OCI-LY1 (cell line): ENCODE measurements at regions not wholly inside any gene's neighbourhood (a gene's known extent, or its start where the extent isn't known, plus 50 kb on each side); places are given as distances from the start of the nearest gene placed in this dataset.
"Not testable (repeated sequence)": the region's sequence is repeated elsewhere in the genome, so short reads cannot be mapped to it uniquely, and the experiment has no call there.

Experiments used
- H2AFZ ChIP-seq: fragments of 200-600 bp; sonication (generic), shearing (Covaris generic); 2 replicates; pipeline ENCODE4 v1.6.0; 2014; ENCODE audit warnings: antibody characterized with exemption, mild to moderate bottlenecking, low read length
- H3F3A ChIP-seq: fragments of 200-600 bp; sonication (generic), shearing (Covaris generic); 2 replicates; pipeline ENCODE4 v1.6.0; 2014; ENCODE audit warnings: mild to moderate bottlenecking, antibody characterized with exemption, low read length, moderate library complexity; ENCODE audit not compliant: insufficient read depth
- H3K27ac ChIP-seq: fragments of 200-600 bp; sonication (generic); 2 replicates; pipeline ENCODE4 v1.5.1; 2014; ENCODE audit warnings: low read length, mixed run types, mild to moderate bottlenecking, low read depth; ENCODE audit not compliant: poor library complexity, severe bottlenecking
- H3K27me3 ChIP-seq: fragments of 200-600 bp; sonication (generic); 2 replicates; pipeline ENCODE4 v1.6.0; 2014; ENCODE audit warnings: antibody characterized with exemption, mild to moderate bottlenecking, low read length, moderate library complexity; ENCODE audit not compliant: insufficient read depth
- H3K36me3 ChIP-seq: fragments of 200-600 bp; sonication (generic); 2 replicates; pipeline ENCODE4 v1.6.1; 2014; ENCODE audit warnings: mild to moderate bottlenecking, antibody characterized with exemption, low read length, moderate library complexity, mixed read lengths; ENCODE audit not compliant: insufficient read depth
- H3K4me1 ChIP-seq: fragments of 200-600 bp; sonication (generic); 2 replicates; pipeline ENCODE4 v1.5.1; 2014; ENCODE audit warnings: mild to moderate bottlenecking, low read length, moderate library complexity; ENCODE audit not compliant: insufficient read depth, severe bottlenecking
- H3K4me2 ChIP-seq: fragments of 200-600 bp; sonication (generic), shearing (Covaris generic); 2 replicates; pipeline ENCODE4 v1.6.1; 2014; ENCODE audit warnings: low read length
- H3K4me3 ChIP-seq: fragments of 200-600 bp; sonication (generic); 2 replicates; pipeline ENCODE4 v1.5.1; 2014; ENCODE audit warnings: low read length, low read depth, mild to moderate bottlenecking, mixed read lengths; ENCODE audit not compliant: poor library complexity, severe bottlenecking
- H3K79me2 ChIP-seq: fragments of 200-600 bp; shearing (Covaris generic); 2 replicates; pipeline ENCODE4 v1.6.1; 2016; ENCODE audit warnings: mixed run types, low read length, mixed read lengths; ENCODE audit not compliant: insufficient read depth
- H3K9ac ChIP-seq: fragments of 200-600 bp; sonication (generic), shearing (Covaris generic); 2 replicates; pipeline ENCODE4 v1.6.1; 2014; ENCODE audit warnings: mild to moderate bottlenecking, low read length, mixed read lengths
- H3K9me2 ChIP-seq: fragments of 200-600 bp; sonication (generic), shearing (Covaris generic); 2 replicates; pipeline ENCODE4 v1.6.1; 2014; ENCODE audit warnings: low read depth, mild to moderate bottlenecking, low read length, mixed read lengths
- H3K9me3 ChIP-seq: fragments of 200-600 bp; shearing (Covaris generic); 2 replicates; pipeline ENCODE4 v1.6.1; 2014; ENCODE audit warnings: low read length, mixed read lengths
- H4K20me1 ChIP-seq: fragments of 200-600 bp; sonication (generic), shearing (Covaris generic); 2 replicates; pipeline ENCODE4 v1.6.0; 2016; ENCODE audit warnings: mild to moderate bottlenecking, low read length; ENCODE audit not compliant: insufficient read depth
- EZH2 ChIP-seq: fragments of 200-600 bp; sonication (generic), shearing (Covaris generic); IDR thresholded peaks from 2 replicates; pipeline ENCODE4 v1.8.0; 2017; ENCODE audit warnings: borderline replicate concordance, mixed run types, mild to moderate bottlenecking, antibody characterized with exemption, low read length, moderate library complexity, mixed read lengths
- TF ChIP-seq, protein P1 (sequence below): fragments of 200-600 bp; sonication (generic), shearing (Covaris generic); IDR thresholded peaks from 2 replicates; pipeline ENCODE4 v1.5.1; 2017; ENCODE audit warnings: mild to moderate bottlenecking, antibody characterized with exemption, low read length, moderate library complexity, mixed read lengths

DNA sequence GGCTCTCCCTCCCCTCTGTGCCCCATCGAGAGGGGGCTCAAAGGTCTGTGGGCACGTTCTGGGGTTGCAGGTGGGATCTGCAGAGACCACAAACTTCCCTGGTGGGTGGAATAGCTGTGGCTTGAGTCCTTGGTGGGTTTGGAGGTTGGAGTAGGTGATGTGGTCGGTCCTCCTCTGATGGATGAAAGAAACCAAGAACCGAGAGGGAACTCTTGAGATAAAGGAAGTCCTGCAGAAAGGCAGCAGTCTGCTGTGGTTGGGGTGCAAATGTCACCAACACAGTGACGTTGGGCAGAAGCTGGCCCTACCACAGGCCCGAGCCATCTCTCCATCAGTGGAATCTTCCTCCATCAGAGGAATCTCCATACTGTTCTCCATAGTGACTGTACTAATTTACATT, 171.8 kb downstream of the FCRL5 start:
- Histone ChIP-seq H3F3A (no peaks in the 10 kb centered on the region), H3K4me1 (peaks cover 5% of the 10 kb centered on the region), H3K79me2 (no peaks in the 10 kb centered on the region), H3K9me2 (no peaks in the 10 kb centered on the region), H3K4me3 (no peak overlapping the region), H3K9ac (no peak overlapping the region), H3K27me3 (no peaks in the 10 kb centered on the region), H3K4me2 (no peak overlapping the region), H3K27ac (no peak overlapping the region), H3K36me3 (no peaks in the 10 kb centered on the region), H2AFZ (no peak overlapping the region), H3K9me3 (no peaks in the 10 kb centered on the region), H4K20me1 (no peaks in the 10 kb centered on the region)
- no peak for TF ChIP-seq EZH2
- TF ChIP-seq, protein P1, sequence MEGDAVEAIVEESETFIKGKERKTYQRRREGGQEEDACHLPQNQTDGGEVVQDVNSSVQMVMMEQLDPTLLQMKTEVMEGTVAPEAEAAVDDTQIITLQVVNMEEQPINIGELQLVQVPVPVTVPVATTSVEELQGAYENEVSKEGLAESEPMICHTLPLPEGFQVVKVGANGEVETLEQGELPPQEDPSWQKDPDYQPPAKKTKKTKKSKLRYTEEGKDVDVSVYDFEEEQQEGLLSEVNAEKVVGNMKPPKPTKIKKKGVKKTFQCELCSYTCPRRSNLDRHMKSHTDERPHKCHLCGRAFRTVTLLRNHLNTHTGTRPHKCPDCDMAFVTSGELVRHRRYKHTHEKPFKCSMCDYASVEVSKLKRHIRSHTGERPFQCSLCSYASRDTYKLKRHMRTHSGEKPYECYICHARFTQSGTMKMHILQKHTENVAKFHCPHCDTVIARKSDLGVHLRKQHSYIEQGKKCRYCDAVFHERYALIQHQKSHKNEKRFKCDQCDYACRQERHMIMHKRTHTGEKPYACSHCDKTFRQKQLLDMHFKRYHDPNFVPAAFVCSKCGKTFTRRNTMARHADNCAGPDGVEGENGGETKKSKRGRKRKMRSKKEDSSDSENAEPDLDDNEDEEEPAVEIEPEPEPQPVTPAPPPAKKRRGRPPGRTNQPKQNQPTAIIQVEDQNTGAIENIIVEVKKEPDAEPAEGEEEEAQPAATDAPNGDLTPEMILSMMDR, result no peak

DNA sequence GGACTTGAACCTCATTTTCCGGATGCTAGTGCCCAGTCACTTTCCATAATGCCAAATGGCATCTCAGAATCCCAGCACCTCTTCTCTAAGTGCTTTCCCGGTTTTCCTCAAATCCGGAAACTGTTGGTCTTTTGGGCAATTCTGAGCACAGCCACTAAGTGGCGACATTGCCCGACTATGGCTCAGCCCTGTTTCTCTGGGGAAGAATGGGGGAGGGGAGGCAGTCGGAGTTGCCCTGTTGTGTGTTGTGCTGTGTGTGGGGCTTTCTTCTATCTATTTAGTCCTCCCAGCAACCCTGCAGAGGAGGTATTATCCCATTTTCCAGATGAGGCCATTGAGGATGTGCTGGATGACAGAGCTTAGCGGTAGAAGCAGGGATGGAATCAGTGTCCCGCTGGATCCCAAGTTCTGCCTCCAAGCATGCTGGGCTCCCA, 175.0 kb downstream of the FCRL5 start:
- H3K36me3 ChIP-seq, H3K4me3 ChIP-seq, H3F3A ChIP-seq, H3K79me2 ChIP-seq, H3K9me3 ChIP-seq, H3K27ac ChIP-seq, H3K4me2 ChIP-seq, H3K9me2 ChIP-seq, H3K27me3 ChIP-seq, H2AFZ ChIP-seq, H3K4me1 ChIP-seq, H4K20me1 ChIP-seq, H3K9ac ChIP-seq: not testable (repeated sequence)
- TF ChIP-seq, protein P1, result peak; percentile 81

DNA sequence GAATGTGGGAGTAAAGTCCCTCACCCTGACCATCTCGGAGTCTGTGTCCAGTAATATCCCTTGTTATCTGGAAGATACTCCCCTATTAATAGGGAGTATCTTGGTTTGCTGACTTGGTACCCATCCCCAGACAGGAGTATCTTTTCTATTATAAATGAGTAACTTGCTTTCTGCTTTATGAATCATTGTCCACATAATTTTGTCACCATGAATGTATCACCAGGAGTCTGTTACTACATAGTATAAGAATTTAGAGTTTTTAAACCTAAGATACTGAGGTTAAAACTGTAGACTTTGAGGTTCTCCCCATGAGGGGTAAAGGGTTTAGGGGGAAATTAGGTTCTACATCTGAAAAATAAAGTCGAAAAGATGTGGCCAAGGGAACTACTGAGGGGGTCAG, 175.6 kb downstream of the FCRL5 start:
- Histone ChIP-seq H3K9me2 (no peaks in the 10 kb centered on the region), H3F3A (no peaks in the 10 kb centered on the region), H3K36me3 (no peaks in the 10 kb centered on the region), H3K4me3 (no peak overlapping the region), H3K9me3 (no peaks in the 10 kb centered on the region), H3K27me3 (no peaks in the 10 kb centered on the region), H2AFZ (no peak overlapping the region), H3K4me2 (no peak overlapping the region), H3K4me1 (peaks cover 5% of the 10 kb centered on the region), H3K79me2 (no peaks in the 10 kb centered on the region), H3K27ac (no peak overlapping the region), H4K20me1 (no peaks in the 10 kb centered on the region), H3K9ac (no peak overlapping the region)
- TF ChIP-seq, protein P1, result no peak
- TF ChIP-seq EZH2, result no peak

DNA sequence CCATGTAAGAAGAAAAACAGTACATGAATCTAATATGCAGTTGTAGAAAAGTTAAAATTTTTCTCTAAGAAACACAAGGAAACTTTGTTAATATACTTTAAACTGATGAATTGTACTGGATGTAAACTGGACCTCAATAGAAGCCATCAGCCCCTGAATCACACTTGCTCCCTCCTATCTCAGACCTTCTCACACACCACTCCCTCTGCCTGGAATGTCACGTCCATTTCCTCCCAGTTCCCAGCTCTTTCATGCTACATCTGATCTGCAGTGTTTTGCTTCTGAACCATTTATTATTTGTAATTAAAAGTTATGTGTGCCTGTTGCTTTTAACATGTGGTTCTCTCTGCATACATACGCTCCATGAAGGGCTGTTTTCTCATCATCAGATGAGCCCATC, 180.0 kb downstream of the FCRL5 start:
- not testable (repeated sequence) for H3K9me2 ChIP-seq, H3K27me3 ChIP-seq, H3K27ac ChIP-seq, H3K4me1 ChIP-seq, H3K4me3 ChIP-seq, H3K79me2 ChIP-seq, H3F3A ChIP-seq, H3K9me3 ChIP-seq, H3K4me2 ChIP-seq, H3K36me3 ChIP-seq, H2AFZ ChIP-seq, H4K20me1 ChIP-seq, H3K9ac ChIP-seq
